Epithelial cell of esophagus (primary cell): ENCODE measurements at regions not wholly inside any gene's neighbourhood (a gene's known extent, or its start where the extent isn't known, plus 50 kb on each side); places are given as distances from the start of the nearest gene placed in this dataset.

Experiments
- DNase-seq: peaks from one replicate; pipeline ENCODE4 v3.0.0; 2010; ENCODE audit warnings: low read depth
- H3K4me3 ChIP-seq: 2 replicates; pipeline ENCODE4 v1.5.1; 2011; ENCODE audit warnings: mild to moderate bottlenecking, low read length, control low read depth
- TF ChIP-seq, protein P1 (sequence below): IDR thresholded peaks from 2 replicates; pipeline ENCODE4 v1.5.1; 2011; ENCODE audit warnings: low read depth, mild to moderate bottlenecking, low read length, control low read depth, inconsistent platforms; ENCODE audit not compliant: insufficient read depth; ENCODE audit errors: missing control alignments

DNA sequence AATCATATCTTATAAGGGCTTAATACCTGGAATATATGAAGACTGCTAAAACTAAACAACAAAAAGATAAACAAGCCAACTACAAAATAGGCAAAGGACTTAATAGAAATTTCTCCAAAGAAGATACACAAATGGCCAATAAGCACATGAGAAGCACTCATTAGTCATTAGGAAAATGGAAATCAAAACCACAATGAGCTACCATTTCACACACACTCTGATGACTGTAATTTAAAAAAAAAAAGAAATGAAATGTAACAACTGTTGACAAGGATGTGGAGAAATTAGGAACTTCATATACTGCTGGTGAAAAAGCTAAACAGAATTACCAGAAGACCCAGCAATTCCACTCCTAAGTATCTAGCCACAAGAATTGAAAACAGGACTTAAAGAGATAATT, 374.2 kb upstream of the ZP4 start:
- TF ChIP-seq, protein P1, sequence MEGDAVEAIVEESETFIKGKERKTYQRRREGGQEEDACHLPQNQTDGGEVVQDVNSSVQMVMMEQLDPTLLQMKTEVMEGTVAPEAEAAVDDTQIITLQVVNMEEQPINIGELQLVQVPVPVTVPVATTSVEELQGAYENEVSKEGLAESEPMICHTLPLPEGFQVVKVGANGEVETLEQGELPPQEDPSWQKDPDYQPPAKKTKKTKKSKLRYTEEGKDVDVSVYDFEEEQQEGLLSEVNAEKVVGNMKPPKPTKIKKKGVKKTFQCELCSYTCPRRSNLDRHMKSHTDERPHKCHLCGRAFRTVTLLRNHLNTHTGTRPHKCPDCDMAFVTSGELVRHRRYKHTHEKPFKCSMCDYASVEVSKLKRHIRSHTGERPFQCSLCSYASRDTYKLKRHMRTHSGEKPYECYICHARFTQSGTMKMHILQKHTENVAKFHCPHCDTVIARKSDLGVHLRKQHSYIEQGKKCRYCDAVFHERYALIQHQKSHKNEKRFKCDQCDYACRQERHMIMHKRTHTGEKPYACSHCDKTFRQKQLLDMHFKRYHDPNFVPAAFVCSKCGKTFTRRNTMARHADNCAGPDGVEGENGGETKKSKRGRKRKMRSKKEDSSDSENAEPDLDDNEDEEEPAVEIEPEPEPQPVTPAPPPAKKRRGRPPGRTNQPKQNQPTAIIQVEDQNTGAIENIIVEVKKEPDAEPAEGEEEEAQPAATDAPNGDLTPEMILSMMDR: no peak
- DNase-seq: no peak
- no peak overlapping the region for H3K4me3 ChIP-seq

DNA sequence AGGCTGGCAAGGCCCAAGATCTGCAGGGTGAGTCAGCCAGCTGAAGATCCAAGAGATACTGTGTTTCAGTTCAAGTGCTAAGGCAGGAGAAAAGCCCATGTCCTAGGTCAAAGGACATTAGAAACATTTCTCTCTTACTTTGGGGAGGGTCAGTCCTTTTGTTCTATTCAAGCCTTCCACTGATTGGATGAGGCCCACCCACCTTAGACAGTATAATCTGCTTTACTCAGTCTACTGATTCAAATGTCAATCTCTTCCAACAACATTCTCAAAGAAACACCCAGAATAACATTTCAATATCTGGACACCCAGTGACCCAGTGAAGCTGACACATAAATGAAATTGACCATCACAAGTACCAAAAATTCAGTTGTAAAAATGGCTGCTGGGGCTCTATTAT, 367.8 kb upstream of the ZP4 start:
- TF ChIP-seq, protein P1: no peak
- H3K4me3 ChIP-seq: no peak overlapping the region
- no peak for DNase-seq

DNA sequence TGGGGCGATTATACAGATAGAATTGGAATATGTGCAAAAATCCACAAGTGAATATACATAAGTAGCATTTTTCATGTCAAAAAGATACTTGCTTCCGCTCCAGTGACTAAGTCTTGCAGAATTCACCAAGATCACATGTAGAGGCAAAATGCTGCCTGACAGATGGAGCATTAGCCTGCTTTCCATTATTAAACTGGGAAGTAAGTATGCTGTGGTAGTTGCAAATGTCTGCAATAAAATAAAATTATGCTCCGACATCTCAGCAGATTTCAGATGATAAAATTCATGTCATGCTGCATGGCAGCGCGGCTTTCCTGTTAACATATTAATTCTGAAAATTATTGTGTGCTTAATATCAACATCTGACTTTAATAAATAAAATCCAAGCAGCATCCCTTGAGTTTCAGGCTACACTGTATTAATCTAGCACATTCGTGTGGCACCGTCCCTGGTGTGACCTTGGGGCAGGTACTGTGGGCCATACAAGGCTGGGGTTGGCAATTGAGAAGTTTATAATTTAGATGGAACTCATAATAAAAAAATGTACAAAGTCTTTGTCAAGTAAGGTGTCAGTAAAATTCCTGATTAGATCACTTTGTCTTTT, 366.4 kb upstream of the ZP4 start:
- TF ChIP-seq, protein P1: no peak
- DNase-seq: no peak
- no peak overlapping the region for H3K4me3 ChIP-seq

DNA sequence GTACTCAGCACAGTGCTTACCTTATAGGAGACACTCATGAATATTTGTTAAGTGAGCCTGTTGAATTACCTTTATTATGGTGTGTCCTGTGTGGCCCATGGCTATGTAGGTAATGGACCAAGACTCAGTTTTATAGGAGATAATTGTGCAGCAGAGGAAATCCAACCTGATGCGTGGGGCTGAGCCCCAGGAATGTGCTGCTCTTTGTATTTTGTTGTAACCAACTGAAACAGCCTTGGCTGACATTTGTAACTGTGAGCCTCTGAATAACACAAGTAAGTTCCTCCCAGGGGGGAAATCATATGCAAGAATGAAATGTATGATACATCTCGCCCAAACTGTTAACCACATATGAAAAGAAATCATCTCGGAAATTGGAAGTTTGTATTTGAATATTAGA, 364.2 kb upstream of the ZP4 start:
- TF ChIP-seq, protein P1: no peak

DNA sequence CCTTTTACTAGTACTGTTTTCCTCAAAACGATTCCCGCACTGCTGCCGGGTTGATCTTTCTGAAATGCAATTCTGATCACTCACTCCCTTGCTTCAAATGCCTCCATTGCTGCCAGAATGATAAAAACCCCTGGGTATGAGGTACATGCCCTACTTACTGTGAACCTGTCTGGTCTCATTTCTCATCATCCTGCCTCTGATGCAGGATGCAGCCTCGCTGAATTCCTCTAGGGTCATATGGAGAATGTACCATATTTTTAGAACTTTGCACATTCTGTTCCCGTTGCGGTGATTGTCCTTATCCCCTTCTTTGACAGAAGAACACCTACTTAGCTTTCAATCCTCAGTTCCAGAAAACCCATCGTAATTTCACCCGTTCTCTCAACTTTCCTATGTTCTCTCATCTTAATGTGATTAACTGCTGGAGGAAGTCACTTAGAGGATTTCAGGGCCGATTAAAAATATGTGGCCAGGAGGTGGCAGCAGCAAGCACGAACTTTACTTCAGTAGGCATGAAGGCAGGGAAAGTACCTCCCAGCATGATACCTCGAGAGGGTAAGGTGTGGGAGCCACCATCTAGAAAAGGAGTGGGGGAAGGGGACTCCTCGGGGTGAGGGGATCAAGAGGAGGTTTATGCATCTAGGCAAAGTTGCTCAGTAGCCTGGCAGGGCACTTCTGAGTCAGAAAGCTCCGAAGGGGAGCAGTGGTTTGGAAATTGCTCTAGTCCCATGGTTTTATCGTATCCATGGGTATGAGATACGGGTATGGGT, 361.5 kb upstream of the ZP4 start:
- TF ChIP-seq, protein P1: peak; percentile 65
- peak; percentile 73 for DNase-seq
- no peak overlapping the region for H3K4me3 ChIP-seq

More for the DNA sequence above, 364.2 kb upstream of the ZP4 start:
- no peak overlapping the region for H3K4me3 ChIP-seq
- DNase-seq: no peak

DNA sequence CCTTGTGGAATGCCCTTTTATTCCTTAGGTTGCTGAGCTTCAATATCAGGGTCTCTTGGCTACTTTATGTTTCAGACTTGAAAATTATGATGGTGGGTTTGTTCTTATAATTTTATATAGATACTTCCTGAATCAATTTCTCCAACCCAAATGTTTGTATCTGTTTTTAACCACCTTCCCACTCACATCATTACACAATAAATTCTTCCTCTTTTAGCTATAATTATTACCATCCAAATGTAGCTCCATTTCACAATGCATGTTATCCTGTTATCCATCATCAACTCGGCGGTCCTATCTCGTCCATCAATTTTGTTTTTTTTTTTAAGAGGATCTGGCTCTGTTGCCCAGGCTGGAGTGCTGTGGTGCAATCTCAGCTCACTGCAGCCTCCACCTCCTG, 357.6 kb upstream of the ZP4 start:
- H3K4me3 ChIP-seq: no peak overlapping the region
- no peak for DNase-seq
- TF ChIP-seq, protein P1: no peak
